HG03354 (cell line): ENCODE measurements at regions not wholly inside any gene's neighbourhood (a gene's known extent, or its start where the extent isn't known, plus 50 kb on each side); places are given as distances from the start of the nearest gene placed in this dataset.

Experiments used
- ATAC-seq: cut with Tn5 transposase; IDR thresholded peaks from one replicate; pipeline ENCODE4 v1.9.1; 2021; ENCODE audit warnings: mild to moderate bottlenecking; ENCODE audit not compliant: unreplicated experiment, poor library complexity, severe bottlenecking

DNA sequence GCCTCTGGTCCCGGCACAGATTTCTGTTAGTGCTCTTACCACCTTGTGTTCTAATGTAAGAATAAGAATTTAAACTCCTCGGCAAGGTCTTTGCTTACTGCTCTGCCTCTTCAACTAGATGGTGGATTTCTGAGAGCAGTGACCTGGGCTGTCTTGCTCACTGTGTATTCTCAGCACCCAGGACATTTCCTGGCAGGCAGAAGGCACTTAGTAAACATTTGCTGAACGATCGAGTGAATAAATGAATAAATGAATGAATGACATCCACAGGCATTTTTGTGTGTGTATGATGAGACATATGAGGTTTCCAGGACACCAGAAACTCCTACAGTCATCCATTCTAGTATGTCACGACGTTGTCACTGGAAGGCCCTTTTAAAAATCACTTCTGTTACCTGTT lies 143.2 kb downstream of the BOD1 start:
- ATAC-seq = no peak

DNA sequence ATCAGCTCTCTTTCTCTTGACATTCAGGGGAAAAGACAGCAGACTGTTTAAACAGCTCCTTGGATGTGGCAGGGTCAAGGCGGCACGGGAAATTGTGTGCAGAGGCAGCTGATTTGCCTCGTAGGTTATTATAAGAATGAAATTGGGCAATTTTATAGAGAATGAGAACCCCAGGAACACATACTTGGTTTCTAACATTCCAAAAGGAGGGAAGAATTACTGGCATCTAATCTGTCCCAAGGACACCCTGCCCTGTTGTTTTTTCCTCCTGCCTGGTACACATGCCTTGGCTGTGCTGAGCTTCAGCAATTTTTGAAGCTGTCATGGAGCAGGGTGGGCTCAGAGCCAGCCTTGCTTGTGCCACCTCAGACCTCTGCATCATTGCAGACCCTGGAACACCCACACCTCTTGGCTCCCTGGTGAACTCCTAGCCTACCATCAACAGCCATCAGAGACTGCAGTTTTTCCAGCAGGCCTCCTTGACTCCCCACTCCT lies 143.6 kb downstream of the BOD1 start:
- ATAC-seq = no peak

DNA sequence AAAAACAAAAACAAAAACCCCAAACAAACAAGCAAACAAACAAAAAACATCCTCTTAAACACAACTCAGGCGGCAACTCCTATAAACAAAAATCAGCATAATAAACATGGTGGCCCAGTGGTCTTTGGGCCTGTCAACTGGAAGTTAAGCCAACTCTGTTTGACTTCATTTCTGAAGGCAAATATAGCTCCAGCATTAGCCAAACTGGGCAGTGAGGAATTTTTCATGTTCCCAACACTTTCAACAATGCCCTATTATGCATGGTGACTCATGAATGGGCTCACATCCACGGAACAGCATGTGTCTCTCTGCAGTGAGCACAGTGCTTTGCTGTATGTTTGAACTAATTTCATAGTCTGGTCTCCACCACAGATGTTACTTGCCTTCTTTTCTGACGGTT lies 143.9 kb upstream of the STC2 start:
- ATAC-seq = no peak

DNA sequence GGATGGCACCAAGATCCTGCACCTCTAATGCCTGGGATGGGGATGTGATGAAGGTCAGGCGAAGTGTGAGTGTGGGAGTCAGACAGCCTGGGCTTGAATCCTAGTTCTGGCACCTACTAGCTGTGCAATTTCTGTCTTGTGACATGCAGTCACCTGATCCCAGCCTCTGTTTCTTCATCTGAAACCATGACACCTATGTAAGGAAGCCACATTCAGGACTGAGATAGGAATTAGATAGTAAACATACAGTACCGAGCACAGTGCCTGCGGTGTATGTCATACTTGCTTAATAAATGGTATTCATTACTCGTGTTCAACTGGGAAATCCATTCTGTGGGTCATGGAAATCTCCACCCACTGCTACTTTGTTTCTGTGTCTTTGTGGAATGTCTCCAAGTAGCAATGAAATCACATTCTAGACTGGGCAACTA lies 140.6 kb upstream of the STC2 start:
- no peak for ATAC-seq

DNA sequence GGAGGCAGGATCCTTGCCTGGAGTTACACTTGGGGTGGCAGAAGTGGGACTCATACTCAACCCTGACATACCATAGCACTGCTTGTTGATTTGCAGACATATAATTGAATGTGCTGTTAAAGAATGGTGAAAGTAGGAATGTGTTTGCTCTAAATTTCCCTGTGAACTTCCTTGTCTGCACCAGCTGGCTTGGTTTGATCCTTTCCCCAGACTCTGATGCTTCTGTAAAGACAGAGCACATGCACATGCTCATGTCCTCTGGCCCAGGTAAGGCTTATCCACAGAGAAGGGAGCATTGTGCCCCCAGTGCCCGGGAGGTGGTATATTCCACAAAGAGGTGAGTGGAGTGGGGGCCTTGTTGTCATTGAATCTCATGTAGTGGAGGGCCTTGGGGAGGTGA lies 138.0 kb upstream of the STC2 start:
- ATAC-seq = no peak

DNA sequence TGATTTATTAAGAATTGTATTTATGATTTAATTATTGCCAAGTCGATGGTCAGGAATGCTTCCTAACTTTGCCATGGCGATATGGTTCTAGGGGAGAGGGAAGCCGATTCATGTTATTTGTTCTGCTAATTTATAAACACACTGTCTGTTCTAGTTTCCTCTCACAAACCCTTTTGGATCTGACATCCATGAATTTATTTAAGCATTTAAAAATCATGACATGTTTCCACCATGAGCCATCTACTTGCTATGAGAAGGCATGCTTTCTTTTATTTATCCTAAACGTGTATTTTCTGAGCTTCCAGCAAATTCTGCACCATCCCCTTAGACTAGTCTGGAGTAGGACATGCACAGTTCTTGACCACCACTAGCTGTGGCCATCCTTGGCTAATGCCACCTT lies 136.6 kb upstream of the STC2 start:
- ATAC-seq = no peak

DNA sequence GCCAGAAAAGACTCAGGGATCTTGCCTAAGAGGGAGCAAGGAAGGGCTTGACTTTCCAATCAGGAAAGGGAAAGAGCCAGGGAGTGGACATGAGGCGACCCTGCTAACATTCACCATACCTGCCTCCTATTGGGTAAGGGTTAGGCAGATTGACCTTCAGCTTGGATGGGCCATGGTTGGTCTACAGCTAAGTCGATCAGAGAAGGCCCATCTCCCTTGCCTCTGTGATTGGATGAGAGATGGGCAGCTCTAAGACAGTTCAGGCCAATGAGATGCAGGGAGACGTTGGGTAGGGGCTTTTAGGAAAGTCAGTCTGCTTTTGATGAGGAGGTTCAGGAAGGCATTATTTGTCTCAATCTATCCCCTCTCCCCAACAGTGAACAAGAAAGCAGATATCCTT lies 135.0 kb upstream of the STC2 start:
- no peak for ATAC-seq

DNA sequence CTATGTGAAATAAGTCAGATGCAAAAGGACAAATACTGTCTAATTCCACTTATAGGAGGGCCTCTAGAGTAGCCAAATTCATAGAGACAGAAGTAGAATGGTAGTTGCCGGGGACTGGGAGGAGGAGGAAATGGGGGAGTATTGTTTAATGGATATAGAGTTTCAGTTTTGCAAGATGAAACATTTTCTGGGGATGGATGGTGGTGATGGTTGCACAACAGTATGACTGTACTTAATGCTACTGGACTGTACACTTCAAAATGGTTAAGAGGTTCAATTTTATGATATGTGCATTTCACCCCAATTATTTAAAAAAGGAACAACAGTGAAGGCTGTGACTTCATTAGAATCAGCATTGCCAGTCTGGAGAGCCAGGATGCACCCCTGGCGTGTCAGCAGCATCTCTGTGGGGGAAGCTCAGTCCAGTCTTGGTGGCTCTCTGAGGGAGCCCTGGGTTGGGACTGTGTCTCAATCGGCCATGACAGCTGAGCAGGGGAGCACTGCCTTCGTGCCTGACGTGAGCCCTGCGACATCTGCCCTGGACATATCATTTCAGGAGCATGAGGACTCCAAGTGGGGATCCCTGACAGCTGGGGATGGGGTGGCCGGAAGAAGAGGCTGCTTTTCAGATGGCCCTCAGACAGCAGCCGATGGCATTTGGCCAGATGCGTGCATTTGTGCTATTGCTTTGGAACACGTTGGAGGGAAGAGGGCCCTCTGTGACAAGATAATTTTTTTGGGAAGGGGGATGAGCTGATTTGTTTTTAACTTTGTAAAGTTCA lies 130.8 kb upstream of the STC2 start:
- no peak for ATAC-seq

DNA sequence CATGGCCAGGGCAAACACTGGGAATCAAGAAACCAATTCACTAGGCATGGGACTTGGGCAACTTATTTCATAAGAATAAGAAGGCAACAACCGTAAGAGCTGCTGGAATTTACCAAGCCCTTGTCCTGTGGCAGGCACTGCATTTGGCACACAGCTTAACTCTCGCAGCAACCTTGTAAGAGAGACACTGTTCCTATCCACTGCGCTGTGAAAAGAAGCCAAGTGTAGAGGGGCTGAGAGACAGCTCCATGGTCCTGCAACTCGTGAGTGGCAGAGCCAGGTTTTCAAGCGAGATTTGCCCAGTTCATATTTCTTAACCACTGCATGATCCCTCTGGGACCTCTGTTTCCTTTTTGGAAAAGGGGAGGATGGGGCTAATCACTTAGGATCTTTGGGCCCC lies 129.3 kb upstream of the STC2 start:
- no peak for ATAC-seq

DNA sequence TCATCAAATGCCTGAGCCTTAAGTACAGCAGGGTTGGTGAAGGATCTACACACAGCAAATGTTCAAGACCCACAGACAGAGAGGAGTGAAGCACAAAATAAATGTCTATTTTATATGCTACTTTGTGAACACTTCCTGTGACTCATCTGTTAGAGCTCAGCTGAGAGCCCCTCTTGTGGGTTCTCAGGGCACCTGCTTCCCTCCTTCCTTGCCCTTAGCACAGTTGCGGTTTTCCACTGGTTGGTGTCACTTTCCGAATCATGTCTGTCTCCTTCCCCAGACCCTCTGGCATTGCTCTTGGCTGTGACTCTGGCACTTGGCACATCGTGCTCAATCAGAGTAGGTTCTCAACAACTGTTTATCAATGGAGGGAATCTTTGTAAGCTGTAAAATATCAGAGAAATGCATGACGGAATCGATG lies 128.5 kb upstream of the STC2 start:
- no peak for ATAC-seq

DNA sequence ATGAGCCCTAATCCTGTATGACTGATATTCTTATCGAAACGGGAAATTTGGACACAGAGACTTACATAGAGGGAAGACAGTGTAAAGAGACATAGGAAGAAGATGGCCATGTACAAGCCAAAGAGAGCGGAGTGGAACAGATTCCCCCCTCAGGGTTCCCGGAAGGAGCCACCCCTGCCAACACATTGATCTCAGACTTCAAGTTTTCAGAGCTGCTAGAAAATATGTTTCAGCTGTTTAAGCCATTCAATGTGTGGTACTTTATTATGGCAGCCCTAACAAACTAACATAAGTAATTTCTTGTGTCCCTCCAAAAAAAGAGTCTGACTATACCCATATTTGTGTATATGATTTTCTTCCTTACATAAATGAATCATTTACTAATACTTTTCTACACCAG lies 128.0 kb upstream of the STC2 start:
- no peak for ATAC-seq

DNA sequence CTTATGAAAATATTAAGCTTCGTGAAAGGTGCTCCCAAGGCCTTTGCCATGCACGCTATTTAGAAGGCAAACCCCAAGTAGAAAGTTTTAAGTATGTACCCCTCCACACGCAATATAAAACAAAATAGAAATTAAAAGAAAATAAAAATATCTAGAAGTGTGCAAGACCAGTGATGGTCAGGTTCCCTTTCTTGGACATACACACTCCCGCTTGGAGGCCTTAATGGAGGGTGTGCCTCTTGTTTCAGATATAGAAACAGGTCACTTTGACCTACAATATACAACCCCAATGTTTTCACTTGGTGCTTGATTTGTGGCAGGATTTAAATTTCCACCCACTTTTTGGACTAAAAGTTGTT lies 127.4 kb upstream of the STC2 start:
- ATAC-seq = no peak

DNA sequence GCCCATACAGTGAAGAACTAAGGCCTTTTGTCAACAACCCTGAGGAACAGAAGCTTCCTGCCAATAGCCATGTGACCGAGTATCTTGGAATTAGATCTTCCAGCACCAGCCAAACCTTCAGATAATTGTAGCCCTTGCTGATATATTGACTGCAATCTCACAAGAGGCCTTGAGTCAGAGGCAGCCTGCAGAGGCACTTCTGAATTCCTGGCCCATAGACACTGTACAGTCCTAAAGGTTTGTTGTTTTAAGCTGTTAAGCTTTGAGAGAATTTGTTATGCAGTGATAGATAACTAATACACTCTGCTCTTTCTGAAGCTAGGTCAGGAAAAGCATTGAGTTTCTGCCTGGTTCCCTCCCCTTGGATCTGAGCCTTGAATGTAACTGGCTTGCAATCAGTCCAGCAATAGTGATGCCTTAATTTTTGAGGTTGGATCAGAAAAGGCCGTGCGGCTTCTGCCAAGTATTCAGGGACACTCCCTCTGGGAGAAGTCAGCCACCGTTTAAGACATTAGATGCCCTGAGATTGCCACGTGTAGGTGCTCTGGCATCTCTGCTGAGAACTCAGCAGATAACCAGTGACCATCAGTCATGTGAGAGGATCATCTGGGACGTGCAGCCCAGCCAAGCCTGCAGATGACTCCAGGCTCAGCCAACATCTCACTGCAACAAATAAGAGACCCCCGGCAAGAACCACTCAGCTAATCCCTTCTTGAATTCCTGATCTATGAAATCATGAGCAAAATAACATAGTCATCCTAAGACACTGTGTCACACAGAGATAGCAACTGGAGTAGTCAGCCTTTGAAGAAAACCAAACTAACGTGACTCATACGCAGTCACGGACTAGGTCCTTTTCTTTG lies 126.8 kb upstream of the STC2 start:
- ATAC-seq = no peak

DNA sequence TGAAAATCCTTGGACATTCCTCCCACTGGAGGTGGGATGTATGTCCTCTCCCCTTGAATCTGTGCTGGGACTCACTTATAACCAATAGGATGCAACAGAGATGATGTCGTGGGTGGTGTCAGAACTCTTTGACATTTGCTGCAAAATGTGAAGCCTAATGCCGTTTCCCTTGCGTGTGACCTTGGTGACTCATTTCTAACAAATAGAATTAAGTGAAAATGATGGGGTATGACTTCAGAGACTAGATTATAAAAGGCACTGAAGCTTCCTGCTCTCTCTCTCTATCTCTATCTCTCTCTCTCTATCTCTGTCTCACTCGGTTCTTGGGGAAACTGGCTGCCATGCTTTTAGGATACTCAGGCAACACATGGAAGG lies 126.1 kb upstream of the STC2 start:
- ATAC-seq = no peak

DNA sequence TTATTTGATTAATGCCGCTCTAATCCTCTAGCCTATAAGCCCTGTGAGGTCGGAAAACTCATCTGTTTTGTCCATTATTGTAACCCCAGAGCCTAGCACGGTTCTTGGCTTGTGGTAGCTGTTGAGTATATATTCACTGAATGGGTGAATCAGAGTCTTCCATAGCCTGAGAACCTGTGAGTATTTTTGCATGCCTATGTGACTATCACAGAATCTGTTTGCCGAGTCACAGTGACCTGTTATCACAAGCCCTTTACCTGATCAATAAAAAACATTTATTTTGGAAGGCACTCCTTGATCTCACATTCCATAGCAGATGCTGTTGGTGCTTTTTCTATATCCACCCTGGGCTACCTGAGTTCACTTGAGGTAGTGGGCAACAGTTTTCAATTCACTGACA lies 125.0 kb upstream of the STC2 start:
- ATAC-seq = no peak

DNA sequence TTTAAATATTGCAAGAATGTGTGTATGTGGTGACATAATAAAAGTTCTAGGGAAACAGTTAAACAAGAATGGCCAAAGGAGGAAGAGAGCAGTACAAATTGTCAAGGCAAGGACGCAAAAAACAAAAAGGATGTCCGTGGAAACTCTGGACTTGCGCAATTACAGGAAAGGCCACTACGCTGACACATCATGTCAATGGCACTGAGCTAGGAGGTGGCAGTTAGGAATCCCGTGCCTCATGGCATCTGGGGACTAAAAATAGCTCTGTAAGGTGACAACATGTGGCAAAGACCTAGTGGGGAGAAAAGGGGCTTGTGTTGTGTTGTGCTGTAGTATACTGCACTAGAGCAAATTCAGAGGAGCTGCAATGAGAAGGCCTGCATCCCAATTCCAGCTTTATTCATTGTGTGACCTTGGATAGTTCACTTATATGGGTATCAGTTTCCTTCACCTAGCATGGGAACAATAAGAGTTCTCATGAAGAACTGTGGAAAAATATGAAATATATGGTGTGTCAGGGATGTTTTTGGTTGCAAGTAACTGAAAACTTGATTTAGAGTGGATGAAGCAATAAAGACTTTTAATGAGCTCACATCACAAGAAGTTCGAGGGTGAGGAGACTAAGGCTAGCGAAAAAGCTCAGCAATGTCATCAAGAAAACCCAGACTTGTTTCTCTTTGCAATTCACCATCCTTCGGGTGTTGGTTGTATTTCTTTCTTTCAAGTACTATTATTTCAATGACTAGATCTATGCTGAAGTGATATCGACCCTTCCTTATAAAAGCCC lies 124.1 kb upstream of the STC2 start:
- ATAC-seq = no peak

DNA sequence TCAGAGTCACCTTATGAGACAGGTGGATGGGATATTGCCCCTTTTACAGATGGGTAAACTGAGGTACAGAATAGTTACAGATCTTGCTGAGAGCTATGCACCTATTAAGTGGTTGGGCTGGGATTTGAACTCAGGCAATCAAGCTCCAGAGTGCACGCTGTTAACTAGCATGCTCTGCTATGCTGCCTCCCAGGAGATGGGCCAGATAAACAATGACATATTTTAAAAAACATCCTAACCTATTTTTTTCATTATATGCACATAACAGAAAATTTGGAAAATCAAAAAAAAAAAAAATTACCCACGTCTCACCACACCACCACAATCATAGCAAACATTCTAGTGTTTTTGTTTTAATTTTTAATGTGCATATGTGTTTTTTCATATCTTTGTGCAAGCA lies 123.4 kb upstream of the STC2 start:
- no peak for ATAC-seq

DNA sequence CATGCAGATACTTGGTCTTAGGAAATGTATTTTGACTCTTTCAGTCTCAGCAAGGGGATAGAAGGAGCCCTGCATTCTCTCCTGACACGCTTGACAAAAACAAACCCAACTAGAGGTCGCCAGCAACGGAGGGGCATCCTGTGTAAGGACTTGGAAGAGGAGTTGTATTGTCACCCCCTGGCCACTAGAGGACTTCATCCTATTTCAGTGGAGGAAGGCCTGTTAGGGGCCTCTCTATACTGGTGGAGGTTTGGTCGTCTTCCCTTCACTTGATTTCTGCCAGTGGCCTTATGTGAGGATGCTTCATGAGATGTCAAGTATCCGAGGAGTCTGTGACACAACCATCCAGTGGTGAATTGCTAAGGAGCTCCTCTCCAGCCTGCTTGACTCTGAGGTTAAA lies 122.8 kb upstream of the STC2 start:
- peak; percentile 56 for ATAC-seq

DNA sequence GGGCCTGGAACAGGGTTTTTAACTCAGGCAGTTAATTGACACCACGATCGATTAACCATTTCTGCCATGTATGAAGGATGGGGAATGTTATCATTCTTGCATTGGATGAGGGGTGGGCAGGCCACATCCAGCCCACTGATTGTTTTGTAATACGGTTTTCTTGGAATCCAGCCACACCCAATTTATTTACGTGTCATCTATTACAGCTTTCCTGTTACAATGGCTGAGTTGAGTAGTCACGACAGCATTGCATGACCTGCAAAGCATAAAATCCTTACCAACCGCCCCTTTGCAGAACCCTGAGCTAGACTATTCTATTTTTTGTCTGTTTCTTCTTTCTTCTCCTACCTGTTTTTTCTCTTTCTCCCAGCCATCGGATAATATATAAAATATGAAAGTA lies 122.0 kb upstream of the STC2 start:
- ATAC-seq = no peak

DNA sequence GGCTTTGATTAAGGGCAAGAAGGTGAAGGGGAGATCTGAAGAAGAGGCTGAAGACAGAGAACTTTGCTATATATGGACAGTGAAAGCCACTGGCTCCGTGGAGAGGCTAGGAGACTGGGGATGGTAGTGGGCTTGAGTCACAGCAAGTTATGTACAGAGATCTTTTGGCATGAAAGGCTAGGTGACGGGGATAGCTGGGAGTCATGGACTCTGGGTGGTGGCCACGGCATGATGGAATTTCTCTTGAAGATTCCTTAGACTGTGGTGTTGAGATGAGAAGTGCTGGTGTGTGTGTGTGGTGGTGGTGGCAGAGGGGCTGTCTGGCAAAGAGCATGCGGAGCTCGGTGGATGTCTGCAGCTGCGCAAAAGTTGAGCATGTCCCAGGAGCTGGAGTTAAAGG lies 120.6 kb upstream of the STC2 start:
- ATAC-seq = no peak
